Testis (tissue), 2 donors: ENCODE measurements at regions not wholly inside any gene's neighbourhood (a gene's known extent, or its start where the extent isn't known, plus 50 kb on each side); places are given as distances from the start of the nearest gene placed in this dataset.

Source experiments
- DNase-seq: peaks from one replicate; pipeline ENCODE4 v3.0.0-alpha.2; 2019
- H3K27ac ChIP-seq, 2 donors: fragments of 200-600 bp; sonication (generic); one replicate each; pipeline ENCODE4 v1.5.1; 2019
- H3K27me3 ChIP-seq: fragments of 200-600 bp; sonication (generic); one replicate; pipeline ENCODE4 v1.5.1; 2019
- H3K36me3 ChIP-seq: fragments of 200-600 bp; sonication (generic); one replicate; pipeline ENCODE4 v1.5.1; 2017; ENCODE audit warnings: low read depth; ENCODE audit errors: missing control alignments
- H3K4me1 ChIP-seq: fragments of 200-600 bp; sonication (generic); one replicate; pipeline ENCODE4 v1.5.1; 2019
- H3K4me3 ChIP-seq, 2 donors: fragments of 200-600 bp; sonication (generic); one replicate each; pipeline ENCODE4 v1.5.1; 2017 to 2019
- H3K9me3 ChIP-seq: fragments of 200-600 bp; sonication (generic); one replicate; pipeline ENCODE4 v1.5.1; 2017
- POLR2A ChIP-seq: fragments of 450-650 bp; IDR thresholded peaks from one replicate; pipeline ENCODE4 v1.6.1; 2017; ENCODE audit warnings: antibody characterized with exemption, mild to moderate bottlenecking, moderate library complexity
- WGBS, 2 donors: methylation state at CpG; one replicate each; pipeline ENCODE4 v1.1.5; 2018; 5-methylcytosine and 5-hydroxymethylcytosine counted together
- intact Hi-C: fragments of 100-400 bp; cut with DNase I; formaldehyde crosslinking; loops from one replicate; pipeline ENCODE4 v1.15.1; 2023; ENCODE audit warnings: low total_unique reads
- TF ChIP-seq, protein P1 (sequence below), 3 experiments: fragments of 450-650 bp in 2 of 3; fragments of 200-600 bp in 1 of 3; sonication (generic) in 1 of 3; IDR thresholded peaks; one replicate each; pipeline ENCODE4 v1.5.1; 2016 to 2019; ENCODE audit warnings: antibody characterized with exemption in 3 of 3, mild to moderate bottlenecking in 2 of 3, moderate library complexity in 1 of 3

DNA sequence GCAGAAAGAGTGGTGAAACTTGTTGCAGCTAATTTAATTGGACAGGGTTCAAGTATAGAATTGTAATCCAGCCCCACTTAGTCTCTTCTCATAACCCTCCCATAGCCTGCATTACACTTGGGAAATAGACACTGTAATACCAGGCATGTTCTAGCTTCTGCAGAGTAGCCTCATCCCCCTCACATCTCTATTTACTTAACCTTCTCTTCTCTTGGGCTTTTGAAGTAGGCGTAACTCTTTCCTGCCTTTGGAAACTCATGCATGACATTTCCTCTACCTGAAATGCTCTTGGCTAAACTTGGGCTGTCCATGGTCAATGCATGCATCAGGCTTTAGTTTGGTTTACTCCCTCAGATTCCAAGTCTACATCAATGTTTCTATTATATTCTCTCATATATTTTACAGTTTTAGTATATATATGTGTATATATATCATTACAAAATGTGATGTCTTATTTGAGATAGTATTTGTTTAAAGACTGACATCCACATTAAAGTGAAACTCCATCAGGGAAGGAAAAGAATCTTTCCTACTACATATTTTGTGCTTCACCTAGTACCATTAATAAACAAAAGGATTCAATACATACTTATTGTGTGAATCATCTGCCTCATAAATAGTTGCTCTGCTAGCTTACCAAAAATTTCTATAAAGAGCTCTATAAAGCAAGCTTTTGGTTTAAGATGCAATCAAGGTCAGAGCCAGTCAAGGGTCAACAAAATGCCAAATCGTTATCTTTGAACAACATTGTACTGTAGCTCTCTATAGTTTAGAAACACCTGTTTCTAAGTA lies 1158.0 kb downstream of the MAT2B start:
- intact Hi-C loops, result no loop called here
- Histone ChIP-seq H3K36me3 (no peaks in the 10 kb centered on the region), H3K9me3 (no peaks in the 10 kb centered on the region), H3K27me3 (no peaks in the 10 kb centered on the region), H3K4me3 (no peak overlapping the region), H3K27ac (no peak overlapping the region), H3K4me1 (no peaks in the 10 kb centered on the region)
- no peak for DNase-seq
- WGBS, 2 donors, result 77 to 84% methylated on average over 2 of the region's 2 CpGs
- TF ChIP-seq POLR2A, result no peak
- TF ChIP-seq, protein P1, sequence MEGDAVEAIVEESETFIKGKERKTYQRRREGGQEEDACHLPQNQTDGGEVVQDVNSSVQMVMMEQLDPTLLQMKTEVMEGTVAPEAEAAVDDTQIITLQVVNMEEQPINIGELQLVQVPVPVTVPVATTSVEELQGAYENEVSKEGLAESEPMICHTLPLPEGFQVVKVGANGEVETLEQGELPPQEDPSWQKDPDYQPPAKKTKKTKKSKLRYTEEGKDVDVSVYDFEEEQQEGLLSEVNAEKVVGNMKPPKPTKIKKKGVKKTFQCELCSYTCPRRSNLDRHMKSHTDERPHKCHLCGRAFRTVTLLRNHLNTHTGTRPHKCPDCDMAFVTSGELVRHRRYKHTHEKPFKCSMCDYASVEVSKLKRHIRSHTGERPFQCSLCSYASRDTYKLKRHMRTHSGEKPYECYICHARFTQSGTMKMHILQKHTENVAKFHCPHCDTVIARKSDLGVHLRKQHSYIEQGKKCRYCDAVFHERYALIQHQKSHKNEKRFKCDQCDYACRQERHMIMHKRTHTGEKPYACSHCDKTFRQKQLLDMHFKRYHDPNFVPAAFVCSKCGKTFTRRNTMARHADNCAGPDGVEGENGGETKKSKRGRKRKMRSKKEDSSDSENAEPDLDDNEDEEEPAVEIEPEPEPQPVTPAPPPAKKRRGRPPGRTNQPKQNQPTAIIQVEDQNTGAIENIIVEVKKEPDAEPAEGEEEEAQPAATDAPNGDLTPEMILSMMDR (IDR thresholded peaks at IDR 0.05), result no peak

DNA sequence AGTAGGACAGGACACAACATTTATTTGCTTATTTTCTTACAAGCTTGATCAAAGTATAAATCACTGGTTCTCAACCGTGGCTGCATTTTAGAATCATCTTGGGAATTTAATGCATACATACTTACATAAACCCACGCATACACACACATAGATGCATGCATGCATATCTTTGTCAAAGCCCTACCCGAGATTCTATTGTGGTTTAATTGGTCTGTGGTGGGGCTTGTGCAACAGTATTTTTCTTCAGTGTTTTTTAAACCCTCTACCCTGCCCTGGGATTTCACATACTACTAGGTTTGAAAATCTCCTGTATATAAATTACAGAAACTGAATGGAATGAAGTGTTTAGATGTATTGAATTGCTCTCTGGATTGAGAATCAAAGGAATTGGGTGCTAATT lies 1166.2 kb downstream of the MAT2B start:
- DNase-seq, result no peak
- Histone ChIP-seq H3K4me1 (no peaks in the 10 kb centered on the region), H3K27ac (no peak overlapping the region), H3K36me3 (no peaks in the 10 kb centered on the region), H3K4me3 (no peak overlapping the region), H3K9me3 (no peaks in the 10 kb centered on the region), H3K27me3 (no peaks in the 10 kb centered on the region)
- TF ChIP-seq, protein P1 (IDR thresholded peaks at IDR 0.05), result no peak
- TF ChIP-seq POLR2A, result no peak
- intact Hi-C loops, result no loop called here
- WGBS, 2 donors, result 77 to 78% methylated on average over 3 of the region's 3 CpGs

DNA sequence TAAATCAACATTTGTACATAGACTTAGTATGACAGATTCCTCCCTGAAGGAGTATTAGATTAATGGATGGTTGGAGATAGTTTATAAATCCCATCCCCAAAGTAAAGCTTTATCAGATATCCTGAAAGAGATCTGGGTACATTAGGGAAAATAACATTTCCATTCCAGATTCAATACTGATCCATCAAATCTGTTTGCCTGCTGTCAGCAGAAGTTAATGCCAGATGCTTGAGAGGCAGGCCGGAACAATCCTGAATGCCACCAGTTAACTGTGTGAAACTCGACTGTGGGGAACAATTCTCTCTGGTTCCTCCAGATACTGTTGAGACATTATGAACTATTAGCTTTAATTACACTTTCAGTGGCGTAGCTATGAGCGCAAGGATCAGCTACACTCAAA lies 1166.8 kb downstream of the MAT2B start:
- Histone ChIP-seq H3K4me3 (no peak overlapping the region), H3K36me3 (no peaks in the 10 kb centered on the region), H3K9me3 (no peaks in the 10 kb centered on the region), H3K4me1 (no peaks in the 10 kb centered on the region), H3K27me3 (no peaks in the 10 kb centered on the region), H3K27ac (no peak overlapping the region)
- DNase-seq, result no peak
- WGBS, 2 donors, result 75 to 80% methylated on average over 4 of the region's 4 CpGs
- TF ChIP-seq, protein P1 (IDR thresholded peaks at IDR 0.05), result no peak
- no peak for TF ChIP-seq POLR2A
- intact Hi-C loops, result no loop called here

DNA sequence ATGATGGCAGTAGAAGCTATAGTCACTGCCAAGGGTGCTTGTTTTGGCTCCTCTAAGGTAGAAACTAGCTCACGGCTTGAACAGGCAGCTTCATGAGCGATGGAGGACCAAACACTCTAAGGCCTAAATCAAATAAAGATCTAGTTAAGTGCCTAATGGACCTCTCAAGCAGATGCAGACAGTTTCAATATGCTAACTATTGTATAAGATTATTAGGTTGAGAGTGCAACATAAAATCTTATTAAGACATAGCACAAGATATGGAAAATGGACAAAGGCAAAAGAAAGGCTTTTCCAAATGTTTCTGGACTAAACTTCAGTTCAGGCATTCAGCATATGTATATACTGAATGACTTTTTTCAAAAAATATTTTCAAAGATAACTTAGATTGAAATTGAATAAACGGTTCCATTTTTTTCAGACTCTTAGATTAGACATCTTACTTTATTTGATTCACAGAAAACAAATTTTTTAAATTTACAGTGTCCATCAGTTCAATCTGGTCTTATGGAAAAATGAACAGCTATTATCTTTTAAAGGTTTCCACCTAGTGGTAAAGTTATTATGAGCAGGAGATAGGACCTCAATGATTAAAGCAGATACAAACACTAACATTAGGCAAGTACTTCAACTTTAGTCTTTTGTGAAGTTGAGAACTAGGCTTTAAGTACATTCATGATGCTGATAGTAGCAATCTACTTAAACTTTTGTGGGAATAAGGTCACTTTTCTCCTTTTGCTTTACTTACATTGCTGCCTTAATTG lies 1167.7 kb downstream of the MAT2B start:
- H3K4me3 ChIP-seq, result no peak overlapping the region
- 77 to 85% methylated on average over 3 of the region's 3 CpGs for WGBS, 2 donors

More for the DNA sequence above, 1167.7 kb downstream of the MAT2B start:
- H3K9me3 ChIP-seq, result no peaks in the 10 kb centered on the region
- intact Hi-C loops, result no loop called here
- TF ChIP-seq, protein P1 (IDR thresholded peaks at IDR 0.05), result no peak
- TF ChIP-seq POLR2A, result no peak
- H3K27ac ChIP-seq, result no peak overlapping the region
- DNase-seq, result no peak
- no peaks in the 10 kb centered on the region for H3K36me3 ChIP-seq
- no peaks in the 10 kb centered on the region for H3K27me3 ChIP-seq
- no peaks in the 10 kb centered on the region for H3K4me1 ChIP-seq
